NOMO-1 treated with dmso at 0.1 percent for 144 hours (cell line): ENCODE measurements at regions not wholly inside any gene's neighbourhood (a gene's known extent, or its start where the extent isn't known, plus 50 kb on each side); places are given as distances from the start of the nearest gene placed in this dataset.

Source experiments
- DNase-seq: peaks from one replicate; lab custom pipeline; 2025; ENCODE audit not compliant: unreplicated experiment; lab: John Stamatoyannopoulos, UW

GRCh38 chr22:19621373-19622060 is 92.8 kb upstream of the SEPTIN5 start:
- DNase-seq: no peak

- DNase-seq: no peak
Observed at GRCh38 chr22:19622061-19622441, 92.3 kb upstream of the SEPTIN5 start.

GRCh38 chr22:19625331-19626041 is 88.8 kb upstream of the SEPTIN5 start:
- no peak for DNase-seq

- no peak for DNase-seq
Observed at GRCh38 chr22:19626042-19626587, 88.2 kb upstream of the SEPTIN5 start.

GRCh38 chr22:19626666-19627065 is 87.6 kb upstream of the SEPTIN5 start:
- no peak for DNase-seq

- no peak for DNase-seq
Observed at GRCh38 chr22:19628038-19628776, 86.1 kb upstream of the SEPTIN5 start.

- no peak for DNase-seq
Observed at GRCh38 chr22:19629331-19629719, 85.0 kb upstream of the SEPTIN5 start.

GRCh38 chr22:19629720-19630419 is 84.4 kb upstream of the SEPTIN5 start:
- peak; percentile 59 for DNase-seq

- DNase-seq: no peak
Observed at GRCh38 chr22:19630614-19631013, 83.7 kb upstream of the SEPTIN5 start.

GRCh38 chr22:19631899-19632667 is 82.2 kb upstream of the SEPTIN5 start:
- peak; percentile 41 for DNase-seq

GRCh38 chr22:19632668-19633148 is 81.6 kb upstream of the SEPTIN5 start:
- no peak for DNase-seq

GRCh38 chr22:19634226-19634975 is 79.9 kb upstream of the SEPTIN5 start:
- DNase-seq: no peak

- no peak for DNase-seq
Observed at GRCh38 chr22:19635644-19636043, 78.7 kb upstream of the SEPTIN5 start.

GRCh38 chr22:19636696-19637407 is 77.5 kb upstream of the SEPTIN5 start:
- DNase-seq: no peak

- no peak for DNase-seq
Observed at GRCh38 chr22:19637408-19638281, 76.7 kb upstream of the SEPTIN5 start.

GRCh38 chr22:19638282-19639015 is 75.9 kb upstream of the SEPTIN5 start:
- no peak for DNase-seq

GRCh38 chr22:19639610-19640135 is 74.6 kb upstream of the SEPTIN5 start:
- DNase-seq: no peak
